ENCODE measurements at regions not wholly inside any gene's neighbourhood (a gene's known extent, or its start where the extent isn't known, plus 50 kb on each side); places are given as distances from the start of the nearest gene placed in this dataset.

- peak; percentile 26 for DNase-seq (ENCODE audit: low read depth)
Observed at GRCh38 chr4:36712013-36712412, 430.6 kb downstream of the DTHD1 start.

DNA sequence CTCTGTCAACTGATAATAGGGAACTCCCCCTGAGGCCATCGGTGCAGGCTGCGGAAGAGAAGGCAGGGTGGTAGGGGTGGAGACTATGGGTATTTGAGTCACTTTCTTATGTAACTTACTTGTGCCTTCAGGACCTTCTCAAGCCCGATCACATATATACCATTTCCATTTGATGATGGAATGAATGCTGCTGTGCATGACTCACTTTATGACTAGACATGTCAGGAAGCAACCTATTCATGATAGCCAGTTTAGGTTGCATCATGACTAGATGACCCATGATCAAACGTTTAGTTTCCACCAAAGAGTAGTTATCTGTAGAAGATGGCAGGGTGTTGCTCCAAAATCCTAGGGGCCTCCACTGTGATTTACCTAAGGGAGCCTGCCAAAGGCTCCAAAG, 435.5 kb downstream of the DTHD1 start:
- peak; percentile 83 for DNase-seq (ENCODE audit: low read depth)

DNA sequence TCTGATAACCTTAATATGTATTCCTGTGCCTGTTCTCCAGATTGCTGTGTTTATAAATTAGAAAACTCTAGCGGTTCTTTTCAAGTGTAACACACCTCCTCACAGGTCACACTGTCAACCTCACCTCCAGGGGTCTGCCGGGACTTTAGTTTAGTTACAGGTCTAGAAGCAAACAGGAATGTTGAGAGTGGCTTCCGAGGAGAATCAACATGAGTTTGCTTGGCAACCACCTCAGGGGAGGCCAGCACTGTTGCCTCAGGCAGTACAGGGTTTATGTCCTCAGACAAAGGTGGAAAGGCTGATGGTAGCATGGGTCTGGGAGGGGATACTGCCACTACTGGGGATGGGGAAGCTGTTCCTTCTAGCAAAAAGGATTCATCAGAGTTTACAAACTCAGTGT, 438.0 kb downstream of the DTHD1 start:
- no peak for DNase-seq (ENCODE audit: low read depth)

GRCh38 chr4:36722986-36723385, 441.6 kb downstream of the DTHD1 start:
- DNase-seq (ENCODE audit: low read depth): no peak

- no peak for DNase-seq (ENCODE audit: low read depth)
Observed at GRCh38 chr4:36734334-36734733, 452.9 kb downstream of the DTHD1 start.

GRCh38 chr4:36737691-36738090, 456.3 kb downstream of the DTHD1 start:
- no peak for DNase-seq (ENCODE audit: low read depth)

GRCh38 chr4:36740796-36741310, 459.4 kb downstream of the DTHD1 start:
- no peak for DNase-seq (ENCODE audit: low read depth)

DNA sequence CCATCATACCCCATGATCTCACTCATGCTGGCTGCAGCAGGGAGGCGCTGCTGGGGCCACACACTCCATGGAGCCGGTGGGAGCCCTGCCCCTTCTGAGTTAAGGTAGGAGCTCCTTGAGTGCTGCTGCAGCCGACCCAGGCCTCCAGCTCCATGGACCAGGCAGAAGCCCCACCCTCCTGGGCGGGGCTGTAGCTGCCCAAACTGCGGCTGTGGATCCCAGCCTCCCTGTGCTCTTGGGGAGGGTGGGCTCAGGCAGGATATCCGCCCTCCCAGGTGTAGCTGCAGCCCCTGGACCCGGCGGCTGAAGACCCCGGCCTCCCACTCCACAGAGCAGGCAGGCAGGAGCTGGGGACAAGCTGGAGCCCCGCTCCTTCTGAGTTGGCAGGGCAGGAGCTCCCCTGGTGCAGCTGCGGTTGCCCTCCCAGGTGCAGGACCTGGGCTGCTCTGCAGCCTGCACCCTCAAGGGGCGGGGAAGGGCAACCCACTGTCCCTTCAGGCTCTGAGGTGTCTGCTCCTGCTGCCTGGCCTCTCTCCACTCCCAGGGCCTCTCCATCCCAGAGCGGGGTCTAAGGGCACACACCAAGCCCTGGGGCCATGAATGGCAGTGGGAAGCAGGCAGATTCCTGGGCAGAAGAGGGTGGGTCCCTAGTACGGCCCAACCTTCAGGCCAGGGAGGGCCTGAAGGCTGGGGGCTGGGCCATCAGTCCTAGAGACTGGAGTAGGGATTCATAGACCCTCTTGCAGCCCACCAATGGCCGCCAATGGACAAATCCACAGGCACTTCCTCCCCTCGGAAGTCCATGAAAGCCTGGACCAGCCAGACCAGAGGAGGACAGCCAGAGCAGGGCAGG, 466.1 kb downstream of the DTHD1 start:
- DNase-seq (ENCODE audit: low read depth): no peak

- no peak for DNase-seq (ENCODE audit: low read depth)
Observed at GRCh38 chr4:36753048-36753447, 471.6 kb downstream of the DTHD1 start.

GRCh38 chr4:36757580-36758311, 476.3 kb downstream of the DTHD1 start:
- peak; percentile 18 for DNase-seq (ENCODE audit: low read depth)

DNA sequence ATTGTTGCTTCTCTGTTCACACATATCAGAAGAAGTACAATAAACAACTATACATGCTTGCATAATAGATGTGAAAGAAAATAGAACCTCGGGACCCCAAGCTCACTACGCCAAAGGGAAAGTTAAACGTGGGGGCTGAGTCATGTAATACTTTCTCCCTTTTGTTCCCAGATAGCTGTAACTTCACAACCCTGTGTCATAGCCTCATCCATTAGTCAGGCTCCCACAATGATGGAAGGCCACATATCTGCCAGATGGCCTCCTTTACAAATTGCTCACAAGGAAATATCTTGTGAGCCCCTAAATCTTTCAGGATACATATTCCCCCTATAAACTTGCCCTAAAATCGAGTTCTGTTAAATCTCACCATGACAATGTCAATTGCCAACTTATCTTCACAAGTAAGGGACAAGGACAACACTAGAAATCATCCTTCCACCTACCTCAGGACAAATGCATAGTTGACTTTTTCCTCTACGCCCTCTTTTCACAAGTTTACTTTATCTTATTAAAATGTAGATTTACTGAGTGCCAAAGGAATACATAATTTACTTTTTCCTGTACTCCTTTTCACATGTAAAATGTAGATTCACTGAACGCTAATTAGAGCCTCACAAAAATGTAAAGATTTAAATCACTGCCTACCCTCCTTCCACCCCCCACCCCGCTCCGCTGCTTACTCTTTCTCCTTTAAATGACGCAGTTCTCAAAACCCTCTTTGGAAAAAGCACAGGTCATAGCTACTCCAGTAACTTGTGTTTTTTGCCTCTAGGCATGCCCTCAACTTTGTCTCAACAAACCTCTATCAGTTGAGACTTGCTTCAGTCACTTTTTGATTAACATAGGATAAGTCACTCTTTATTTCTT, 477.1 kb downstream of the DTHD1 start:
- peak; percentile 61 for DNase-seq (ENCODE audit: low read depth)

- DNase-seq (ENCODE audit: low read depth): no peak
Observed at GRCh38 chr4:36761607-36762006, 480.2 kb downstream of the DTHD1 start.

GRCh38 chr4:36763814-36764213, 480.7 kb upstream of the NWD2 start:
- DNase-seq (ENCODE audit: low read depth): no peak

- DNase-seq (ENCODE audit: low read depth): no peak
Observed at GRCh38 chr4:36767596-36767995, 476.9 kb upstream of the NWD2 start.

GRCh38 chr4:36771411-36772153, 473.0 kb upstream of the NWD2 start:
- DNase-seq (ENCODE audit: low read depth): peak; percentile 61

DNA sequence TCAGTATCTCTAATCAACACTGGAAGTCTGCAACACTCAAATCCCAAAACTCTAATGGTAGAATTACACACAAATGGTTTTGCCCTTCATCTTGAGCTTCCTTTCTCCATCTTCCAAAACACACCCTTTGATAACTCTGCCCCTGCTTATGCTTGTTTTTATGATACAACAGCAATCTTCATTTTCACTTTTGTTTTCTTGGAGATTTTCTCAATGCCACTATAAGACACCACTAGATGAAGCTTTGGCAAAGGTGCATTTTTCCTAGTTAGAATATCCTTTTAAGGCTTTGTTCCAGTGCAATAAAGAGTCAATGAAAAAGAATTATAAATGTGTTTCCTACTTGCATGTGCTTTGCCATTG, 472.4 kb upstream of the NWD2 start:
- DNase-seq (ENCODE audit: low read depth): no peak

- peak; percentile 54 for DNase-seq (ENCODE audit: low read depth)
Observed at GRCh38 chr4:36773467-36773866, 471.1 kb upstream of the NWD2 start.

DNA sequence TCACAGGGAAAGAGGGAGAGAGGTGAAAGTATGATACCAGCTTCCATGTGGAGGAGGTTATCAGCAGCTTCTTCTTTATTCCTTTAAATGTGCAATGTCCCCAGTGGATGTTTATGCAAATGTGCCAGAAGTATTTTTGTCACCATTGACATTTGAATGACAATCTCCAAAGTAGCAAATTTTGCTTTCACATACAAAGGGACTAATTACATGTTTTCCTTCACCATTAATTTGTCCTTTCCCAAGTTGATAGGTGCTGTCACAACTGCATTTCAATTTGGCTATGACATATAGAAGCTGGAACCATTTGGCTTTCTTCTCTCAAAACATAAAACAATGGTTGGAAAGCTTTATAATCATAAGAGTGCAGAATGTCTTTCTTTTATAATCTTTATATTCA, 469.0 kb upstream of the NWD2 start:
- DNase-seq (ENCODE audit: low read depth): no peak

DNA sequence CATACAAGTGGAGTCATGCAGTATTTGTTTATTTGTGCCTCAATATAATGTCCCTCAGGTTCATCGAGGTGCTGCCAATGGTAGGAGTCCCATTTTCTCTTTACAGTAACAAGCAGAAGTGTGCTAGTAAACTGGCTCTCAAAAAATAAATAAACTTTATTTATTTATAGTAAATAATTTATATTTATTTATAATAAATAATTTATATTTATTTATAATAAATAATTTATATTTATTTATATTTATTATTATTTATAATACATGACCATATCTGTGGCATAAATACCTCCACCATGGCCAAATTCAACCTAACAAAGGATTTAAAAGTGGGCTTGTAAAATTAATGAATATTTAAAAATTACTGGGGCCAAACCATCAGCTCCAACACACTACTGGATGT, 464.9 kb upstream of the NWD2 start:
- DNase-seq (ENCODE audit: low read depth): no peak

- DNase-seq (ENCODE audit: low read depth): no peak
Observed at GRCh38 chr4:36785973-36786372, 458.6 kb upstream of the NWD2 start.

DNA sequence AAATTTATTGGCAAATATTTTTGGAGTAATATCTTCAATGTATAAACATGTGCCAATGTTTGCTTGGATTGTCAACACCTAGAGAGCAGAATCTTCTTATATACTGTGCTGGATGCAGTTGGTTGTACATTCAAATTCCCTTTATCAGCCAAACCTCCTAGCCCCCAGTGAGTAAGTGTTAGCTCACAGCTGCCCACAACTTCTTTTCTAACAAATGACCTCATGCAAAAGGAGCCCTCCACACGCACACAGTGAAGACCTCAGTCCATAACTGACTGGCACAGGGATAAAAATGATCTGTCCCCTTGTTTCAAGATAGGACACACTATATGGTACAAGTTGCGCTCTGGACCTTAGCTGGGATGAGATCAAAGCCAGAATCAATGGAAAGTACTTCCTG, 458.0 kb upstream of the NWD2 start:
- DNase-seq (ENCODE audit: low read depth): peak; percentile 76
